ELF-1 (cell line): ENCODE measurements at regions not wholly inside any gene's neighbourhood (a gene's known extent, or its start where the extent isn't known, plus 50 kb on each side); places are given as distances from the start of the nearest gene placed in this dataset.
"Not testable (repeated sequence)": the region's sequence is repeated elsewhere in the genome, so short reads cannot be mapped to it uniquely, and the experiment has no call there.

Source experiments
- DNase-seq: peaks from one replicate; pipeline ENCODE4 v3.0.0-alpha.2; 2016; ENCODE audit warnings: low read depth, low spot score

- DNase-seq: no peak
Measured at GRCh38 chr1:227416156-227416830, 98.0 kb upstream of the CDC42BPA start.

DNA sequence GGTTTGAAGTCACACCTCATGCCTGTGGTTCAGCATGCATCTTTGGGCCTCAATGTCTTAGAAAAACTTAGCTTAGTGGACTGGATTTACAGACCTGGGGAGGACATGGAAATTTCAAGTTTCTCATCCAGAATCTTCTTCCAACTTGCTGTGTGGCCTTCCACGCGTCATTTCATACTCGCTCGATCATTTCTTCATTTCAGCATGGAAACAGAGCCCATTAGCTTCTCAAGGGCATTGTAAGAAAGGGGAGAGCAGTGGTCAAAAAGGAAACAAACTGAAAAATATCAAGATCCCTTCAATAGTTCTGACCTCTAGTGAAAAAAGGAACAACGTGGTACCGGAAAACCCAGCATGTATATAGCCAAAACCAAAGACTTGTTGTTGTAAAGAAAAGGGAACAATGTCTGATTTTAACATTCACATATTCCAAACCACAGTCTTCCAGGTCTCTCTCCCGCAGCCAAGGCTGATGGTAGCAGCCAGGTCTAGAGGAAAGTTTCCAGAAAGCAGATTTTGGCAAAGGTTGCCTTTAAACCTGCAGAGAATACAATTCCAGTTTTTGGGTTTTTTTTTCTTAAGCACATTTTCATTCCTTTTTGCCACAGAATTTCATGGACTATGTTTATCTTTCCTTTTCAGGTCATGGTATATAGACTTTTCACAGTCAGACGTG is 97.0 kb upstream of the CDC42BPA start:
- DNase-seq: no peak

DNA sequence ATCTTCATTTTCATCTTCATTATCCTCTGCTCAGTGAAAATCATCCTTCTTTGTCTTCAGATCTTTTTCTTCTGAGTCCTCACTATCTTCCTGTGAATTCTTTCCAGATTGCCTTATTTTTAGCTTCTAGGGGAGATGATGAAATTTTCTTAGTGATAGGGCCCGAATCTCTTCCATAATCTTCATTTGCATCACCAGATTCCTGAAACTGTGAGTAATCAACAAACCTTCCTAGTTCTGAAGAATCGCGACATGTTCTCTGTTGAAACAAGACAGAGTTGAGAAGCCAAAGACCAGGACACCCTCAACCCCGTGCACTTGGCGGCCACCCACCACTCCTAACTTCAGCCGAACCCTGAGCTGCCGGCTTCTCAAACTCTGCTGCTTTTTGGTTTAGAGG is 92.8 kb upstream of the CDC42BPA start:
- DNase-seq: no peak

- not testable (repeated sequence) for DNase-seq
Measured at GRCh38 chr1:227406332-227406731, 88.0 kb upstream of the CDC42BPA start.

DNA sequence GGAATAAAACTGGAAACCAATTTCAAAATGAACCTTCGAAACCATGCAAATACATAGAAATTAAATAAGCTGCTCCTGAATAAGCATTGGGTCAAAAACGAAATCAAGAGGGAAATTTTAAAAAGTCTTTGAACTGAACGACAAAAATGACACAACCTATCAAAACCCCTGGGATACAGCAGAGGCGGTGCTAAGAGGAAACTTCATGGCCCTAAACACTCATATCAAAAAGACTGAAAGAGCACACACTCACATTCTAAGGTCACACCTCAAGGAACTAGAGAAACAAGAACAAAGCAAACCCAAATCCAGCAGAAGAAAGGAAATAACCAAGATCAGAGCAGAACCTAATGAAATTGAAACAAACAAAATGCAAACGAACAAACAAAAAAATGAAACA is 85.2 kb upstream of the CDC42BPA start:
- no peak for DNase-seq

GRCh38 chr1:227401562-227402342 is 83.5 kb upstream of the CDC42BPA start:
- peak; percentile 25 for DNase-seq

- no peak for DNase-seq
Measured at GRCh38 chr1:227399152-227399730, 80.9 kb upstream of the CDC42BPA start.

- DNase-seq: no peak
Measured at GRCh38 chr1:227397354-227397978, 79.2 kb upstream of the CDC42BPA start.

GRCh38 chr1:227396539-227397353 is 78.5 kb upstream of the CDC42BPA start:
- no peak for DNase-seq

DNA sequence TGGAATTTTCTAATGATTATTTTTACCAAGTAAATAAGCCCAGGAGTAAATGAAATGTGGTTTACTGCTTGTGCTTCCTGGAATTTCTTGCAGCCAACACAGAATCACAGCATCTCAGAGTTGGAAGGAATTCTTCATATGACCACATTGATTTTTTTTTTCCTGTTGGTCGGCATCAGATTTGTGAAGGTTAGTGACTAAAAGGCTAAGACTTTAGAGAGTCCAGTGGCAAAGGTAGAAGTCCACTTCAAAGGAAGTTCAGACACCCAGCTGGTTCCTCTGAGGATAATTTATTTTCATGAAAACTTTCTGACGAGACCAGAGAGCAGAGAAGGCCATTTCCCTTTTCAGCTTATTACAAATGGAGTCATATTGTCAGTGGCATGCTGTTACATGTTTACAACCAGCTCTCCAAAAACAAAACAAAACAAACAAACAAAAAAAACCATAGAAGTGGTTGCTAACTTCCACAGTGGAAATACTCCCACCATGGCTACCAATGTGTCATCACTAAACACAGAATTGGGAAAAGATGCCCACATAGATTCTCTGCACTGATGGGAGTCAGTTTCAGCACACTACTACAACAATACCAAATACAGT is 77.2 kb upstream of the CDC42BPA start:
- no peak for DNase-seq

DNA sequence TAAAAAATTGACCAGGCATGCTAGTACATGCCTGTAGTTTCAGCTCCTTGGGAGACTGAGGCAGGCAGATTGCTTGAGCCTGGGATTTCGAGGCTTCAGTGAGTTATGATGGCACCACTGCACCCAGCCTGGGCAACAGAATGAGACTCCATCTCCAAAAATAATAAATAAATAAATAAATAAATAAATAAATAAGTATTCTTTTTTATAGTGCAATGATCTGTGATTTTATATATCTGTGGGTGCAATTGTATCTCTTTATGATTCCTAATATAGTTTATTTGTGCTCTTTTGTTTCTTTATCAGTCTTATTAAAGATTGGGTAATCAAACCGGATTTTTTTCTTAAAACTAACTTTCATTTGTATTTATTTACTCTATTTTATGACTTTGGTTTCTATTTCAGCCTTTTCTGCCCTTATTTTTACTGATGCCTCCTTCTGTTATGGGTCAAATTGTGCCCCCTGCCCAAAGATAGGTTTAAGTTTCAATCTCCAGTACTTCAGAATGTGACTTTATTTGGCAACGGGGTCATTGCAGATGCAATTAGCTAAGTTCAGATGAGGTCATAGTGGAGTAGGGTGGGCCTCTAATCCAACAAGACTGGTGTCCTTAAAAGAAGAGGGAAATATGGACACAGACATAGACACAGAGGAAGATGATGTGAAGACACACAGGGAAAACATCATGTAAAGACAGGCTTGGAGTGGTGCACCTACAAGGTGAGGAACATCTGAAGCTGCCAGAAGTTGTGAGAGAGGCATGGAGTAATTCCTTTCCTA is 74.9 kb upstream of the CDC42BPA start:
- no peak for DNase-seq

- DNase-seq: no peak
Measured at GRCh38 chr1:227391879-227392278, 73.6 kb upstream of the CDC42BPA start.

DNA sequence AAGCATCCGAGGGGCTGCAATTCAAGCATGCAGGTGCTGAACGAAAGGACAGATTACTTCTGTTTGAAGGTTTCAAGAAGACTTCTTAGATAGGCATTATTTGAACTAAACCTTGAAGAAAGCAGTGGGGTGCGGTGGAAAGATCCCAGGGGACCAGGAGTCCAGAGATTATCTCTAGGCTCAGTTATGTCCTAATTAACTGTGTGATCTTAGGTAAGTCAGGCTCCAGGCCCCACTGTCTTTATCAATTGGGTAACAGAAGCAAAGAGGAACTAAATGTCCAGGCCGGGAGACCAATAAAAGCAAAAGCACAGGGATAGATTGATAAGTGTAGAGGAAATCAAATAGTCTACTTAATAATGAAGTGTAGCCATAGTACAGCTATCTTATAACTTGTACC is 72.9 kb upstream of the CDC42BPA start:
- DNase-seq: no peak

DNA sequence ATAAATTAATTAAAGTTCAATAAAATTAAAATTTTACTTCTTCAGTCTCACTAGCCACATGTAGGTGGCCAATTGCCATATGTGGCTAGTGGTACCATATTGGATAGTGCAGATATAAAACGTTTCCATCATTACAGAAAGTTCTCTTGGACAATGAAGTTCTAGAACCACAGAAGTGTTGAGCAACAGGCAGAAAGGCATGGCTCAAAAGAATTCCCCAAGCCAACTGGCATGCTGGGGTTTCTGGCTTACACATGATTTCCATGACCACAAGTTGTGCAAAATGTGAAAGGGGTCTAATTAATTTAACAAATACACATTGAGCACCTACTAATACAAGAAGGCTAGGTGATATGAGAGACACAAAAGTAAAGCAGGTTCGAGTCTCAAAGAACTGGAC is 72.2 kb upstream of the CDC42BPA start:
- DNase-seq: no peak

- peak; percentile 42 for DNase-seq
Measured at GRCh38 chr1:227388214-227389168, 70.2 kb upstream of the CDC42BPA start.

- no peak for DNase-seq
Measured at GRCh38 chr1:227379555-227379892, 61.2 kb upstream of the CDC42BPA start.

DNA sequence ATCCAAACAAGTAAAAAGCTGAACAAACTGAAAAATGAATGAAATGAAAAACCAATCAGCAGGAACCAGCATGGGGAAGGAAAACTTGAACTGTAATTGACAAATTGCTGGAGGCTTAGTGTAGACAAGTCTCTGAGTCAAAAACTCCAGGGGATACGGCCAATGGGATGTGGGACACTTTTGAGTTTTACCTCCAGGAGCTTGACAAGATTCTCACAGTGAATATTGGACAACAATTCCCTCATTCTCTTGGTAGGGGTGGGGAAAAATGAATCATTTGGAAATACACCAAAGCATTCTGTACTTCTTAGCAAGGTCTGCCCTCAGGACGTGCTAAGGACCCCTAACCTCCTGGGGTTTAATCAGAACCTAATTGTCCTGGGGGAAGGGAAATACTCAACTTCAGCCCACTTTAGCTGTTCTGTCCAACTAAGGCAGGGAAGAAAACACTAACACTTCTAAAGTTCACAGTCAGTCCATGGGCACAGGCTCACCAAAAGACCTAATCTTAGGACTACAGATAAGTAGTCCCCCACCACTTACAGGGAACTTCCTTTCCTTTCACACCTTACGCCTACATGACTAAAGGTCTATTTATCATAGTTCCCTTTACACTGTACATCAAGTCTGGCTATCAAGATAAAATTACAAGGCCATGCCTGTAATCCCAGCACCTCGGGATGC is 60.7 kb upstream of the CDC42BPA start:
- no peak for DNase-seq

DNA sequence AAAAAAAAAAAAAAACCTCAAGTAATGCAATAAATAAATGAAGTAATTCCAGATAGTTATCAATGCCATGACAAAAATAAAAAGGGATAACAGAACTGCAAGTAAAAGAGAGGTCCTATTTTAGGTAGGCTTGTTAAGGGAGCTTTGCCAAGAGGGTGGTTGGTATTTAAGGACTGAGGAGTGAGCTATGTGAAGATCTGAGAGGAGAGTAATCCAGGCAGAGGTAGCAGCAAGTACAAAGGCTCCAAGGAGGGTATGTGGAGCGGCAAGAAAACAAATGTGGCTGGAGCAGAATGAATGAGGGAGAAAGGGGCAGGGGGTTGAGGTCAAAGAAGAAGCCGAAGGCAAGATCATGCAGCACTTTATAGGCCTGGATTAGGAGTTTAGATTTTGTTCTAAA is 59.9 kb upstream of the CDC42BPA start:
- peak; percentile 39 for DNase-seq
